MCF 10A (cell line): ENCODE measurements at regions not wholly inside any gene's neighbourhood (a gene's known extent, or its start where the extent isn't known, plus 50 kb on each side); places are given as distances from the start of the nearest gene placed in this dataset.
"Not testable (repeated sequence)": the region's sequence is repeated elsewhere in the genome, so short reads cannot be mapped to it uniquely, and the experiment has no call there.

Experiments used
- BruUV-seq: library from RNA; stranded (reverse); fragments of 400-500 nt; replicated peaks from 2 replicates; lab custom pipeline; 2021; lab: Mats Ljungman, UMichigan
- CTCF ChIA-PET: fragments of 300-600 bp; sonication (Branson Sonifier 250); formaldehyde crosslinking; extraction: SDS; loops from one replicate; lab custom pipeline; 2021; ENCODE audit warnings: antibody characterized with exemption, inconsistent platforms; lab: Yijun Ruan, JAX
- POLR2A ChIA-PET: fragments of 300-600, 350-650 bp; sonication (Branson Sonifier 250); formaldehyde crosslinking; extraction: SDS; loops from one replicate; lab custom pipeline; 2020; ENCODE audit warnings: antibody characterized with exemption, inconsistent platforms; lab: Yijun Ruan, JAX
- DNase-seq: peaks from one replicate; pipeline ENCODE4 v3.0.0-alpha.2; 2018; ENCODE audit not compliant: unreplicated experiment
- H3K27ac Mint-ChIP-seq: one replicate; pipeline ENCODE4 v1.8.0; 2022; ENCODE audit warnings: mild to moderate bottlenecking, low read depth, mixed read lengths; ENCODE audit not compliant: unreplicated experiment
- H3K27me3 Mint-ChIP-seq: one replicate; pipeline ENCODE4 v1.8.0; 2022; ENCODE audit warnings: mixed read lengths; ENCODE audit not compliant: insufficient read depth, unreplicated experiment
- H3K36me3 Mint-ChIP-seq: one replicate; pipeline ENCODE4 v1.8.0; 2022; ENCODE audit warnings: mild to moderate bottlenecking, moderate library complexity, mixed read lengths; ENCODE audit not compliant: insufficient read depth, unreplicated experiment
- H3K4me1 Mint-ChIP-seq: one replicate; pipeline ENCODE4 v1.8.0; 2022; ENCODE audit warnings: mixed read lengths; ENCODE audit not compliant: insufficient read depth, unreplicated experiment
- H3K4me3 Mint-ChIP-seq: one replicate; pipeline ENCODE4 v1.8.0; 2022; ENCODE audit warnings: mild to moderate bottlenecking, moderate library complexity, mixed read lengths; ENCODE audit not compliant: unreplicated experiment
- H3K9me3 Mint-ChIP-seq: one replicate; pipeline ENCODE4 v1.8.0; 2022; ENCODE audit warnings: mixed read lengths; ENCODE audit not compliant: unreplicated experiment
- CTCF ChIP-seq: fragments of 200-600 bp; IDR thresholded peaks from one replicate; pipeline ENCODE4 v1.8.0; 2022; ENCODE audit warnings: antibody characterized with exemption, mild to moderate bottlenecking; ENCODE audit not compliant: unreplicated experiment
- intact Hi-C: fragments of 100-400 bp; cut with micrococcal nuclease; formaldehyde crosslinking; loops from 2 replicates; pipeline ENCODE4 v1.14.1; 2022

DNA sequence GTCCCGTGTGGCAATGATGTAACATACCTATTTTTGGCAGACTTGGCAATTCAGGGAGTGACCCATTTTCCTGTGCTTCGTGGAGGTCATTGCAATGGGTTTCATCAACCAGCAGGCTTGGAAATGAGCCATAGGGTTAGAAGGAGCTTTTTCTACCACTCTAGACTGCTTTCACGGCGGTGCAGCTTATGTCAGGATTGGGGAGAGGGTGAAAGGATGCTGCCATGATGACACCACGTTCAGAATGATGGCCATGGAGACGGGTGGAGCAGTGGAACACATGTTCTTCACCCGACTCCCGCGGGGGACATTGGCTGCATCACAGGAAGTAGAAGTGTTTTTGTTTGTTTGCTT is 220.2 kb downstream of the EMX2 start:
- no peak overlapping the region for H3K4me3 Mint-ChIP-seq
- TF ChIP-seq CTCF: no peak

GRCh38 chr10:117763528-117763927 is 221.0 kb downstream of the EMX2 start:
- CTCF ChIA-PET: interaction anchor here (0.6 kb wide), 1 partner anchor 118 kb away, joined by 4 read pairs; no protein-coding TSS in a partner anchor
- no peaks in the 10 kb centered on the region for H3K36me3 Mint-ChIP-seq
- H3K4me1 Mint-ChIP-seq: peaks cover 22% of the 10 kb centered on the region
- peak overlapping the region; percentile 85 for H3K27ac Mint-ChIP-seq
- no peak for DNase-seq
- intact Hi-C loops: loop anchor here (5.0 to 10.0 kb wide), 2 partner anchors 111 to 281 kb away; partner anchors contain the start of gene RAB11FIP2
- H3K27me3 Mint-ChIP-seq: no peaks in the 10 kb centered on the region
- POLR2A ChIA-PET: interaction anchor here (1.2 to 1.5 kb wide), 3 partner anchors 12 to 110 kb away, joined by 3 to 6 read pairs (median 3); no protein-coding TSS in a partner anchor
- TF ChIP-seq CTCF: no peak
- BruUV-seq: no TSS peak
- no peak overlapping the region for H3K4me3 Mint-ChIP-seq
- no peaks in the 10 kb centered on the region for H3K9me3 Mint-ChIP-seq

More for the DNA sequence above, 220.2 kb downstream of the EMX2 start:
- intact Hi-C loops: loop anchor here (5.0 to 10.0 kb wide), 2 partner anchors 110 to 282 kb away; partner anchors contain the start of gene RAB11FIP2
- CTCF ChIA-PET: interaction anchor here (0.6 to 1.2 kb wide), 5 partner anchors 8 to 282 kb away, joined by 3 to 5 read pairs (median 3); no protein-coding TSS in a partner anchor
- Mint-ChIP-seq H3K9me3 (no peaks in the 10 kb centered on the region), H3K27ac (peak overlapping the region; percentile 85), H3K27me3 (no peaks in the 10 kb centered on the region), H3K4me1 (peaks cover 22% of the 10 kb centered on the region), H3K36me3 (no peaks in the 10 kb centered on the region)
- POLR2A ChIA-PET: interaction anchor here (1.1 to 2.0 kb wide), 5 partner anchors 13 to 110 kb away, joined by 3 to 6 read pairs (median 4); no protein-coding TSS in a partner anchor
- peak; percentile 89 for DNase-seq
- no TSS peak for BruUV-seq

DNA sequence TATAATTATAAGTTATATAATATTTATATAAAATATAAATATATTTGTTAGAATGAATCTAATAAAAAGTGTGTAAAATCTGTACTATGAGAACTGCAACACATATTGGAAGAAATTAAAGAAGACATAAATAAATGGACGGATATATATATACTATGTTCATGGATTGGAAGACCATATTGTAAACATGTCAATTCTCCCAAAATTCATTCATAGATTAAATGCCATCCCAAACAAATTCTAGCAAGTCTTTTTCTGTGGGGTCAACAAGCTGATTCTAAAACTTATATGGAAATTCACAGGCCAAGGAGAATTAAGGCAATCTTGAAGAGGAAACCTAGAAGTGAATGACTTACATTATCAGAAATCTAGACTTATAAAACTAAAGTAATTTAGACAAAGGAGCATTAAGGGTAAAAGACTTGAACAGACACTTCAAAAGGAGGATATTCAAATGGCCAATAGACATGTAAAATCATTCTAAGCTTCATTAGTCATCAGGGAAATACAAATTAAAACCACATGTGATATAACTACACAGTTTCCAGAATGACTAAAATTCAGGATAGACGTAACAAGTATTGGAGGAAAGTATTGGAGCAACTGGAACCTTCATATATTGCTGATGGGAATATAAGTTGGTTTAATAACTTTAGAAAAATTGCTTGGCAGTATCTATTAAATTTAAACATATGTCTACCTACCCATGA is 225.9 kb downstream of the EMX2 start:
- no peak for TF ChIP-seq CTCF
- no peak overlapping the region for H3K4me3 Mint-ChIP-seq
- no peaks in the 10 kb centered on the region for H3K27me3 Mint-ChIP-seq
- intact Hi-C loops: loop anchor here (10.0 kb wide), 1 partner anchor 276 kb away; the partner anchor contains the start of gene RAB11FIP2
- DNase-seq: no peak
- peaks cover 11% of the 10 kb centered on the region for H3K4me1 Mint-ChIP-seq
- H3K9me3 Mint-ChIP-seq: no peaks in the 10 kb centered on the region
- ChIA-PET POLR2A (interaction anchor here (0.6 kb wide), 1 partner anchor 12 kb away, joined by 3 read pairs; no protein-coding TSS in a partner anchor), CTCF (interaction anchor here (0.6 to 0.7 kb wide), 2 partner anchors 10 to 96 kb away, joined by 3 read pairs; no protein-coding TSS in a partner anchor)
- BruUV-seq: no TSS peak
- no peak overlapping the region for H3K27ac Mint-ChIP-seq
- no peaks in the 10 kb centered on the region for H3K36me3 Mint-ChIP-seq

DNA sequence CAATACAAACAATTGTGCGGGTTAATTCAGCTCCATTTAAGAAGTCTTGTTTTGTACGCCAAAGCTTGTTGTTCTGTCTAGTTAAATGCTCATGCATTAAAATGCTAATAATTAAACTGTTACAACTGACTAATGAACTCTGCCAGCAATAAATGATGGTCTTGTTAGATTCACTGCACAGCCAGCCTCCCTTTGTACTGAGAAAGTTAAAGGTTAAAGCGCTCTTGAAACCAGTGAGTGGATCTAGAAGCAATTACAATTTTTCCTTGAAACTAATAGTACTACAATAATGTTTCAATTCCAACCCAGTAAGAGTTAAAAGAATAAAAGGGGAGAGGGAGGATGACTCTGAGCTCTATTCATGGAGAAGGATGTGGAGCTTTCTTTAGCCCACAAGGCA is 233.0 kb downstream of the EMX2 start:
- ChIA-PET CTCF (interaction anchor here (0.7 to 1.2 kb wide), 2 partner anchors 9 to 46 kb away, joined by 3 to 4 read pairs; no protein-coding TSS in a partner anchor), POLR2A (interaction anchor here (2.2 kb wide), 1 partner anchor 13 kb away, joined by 6 read pairs; no protein-coding TSS in a partner anchor)
- no peak for DNase-seq
- intact Hi-C loops: no loop called here
- no peak for TF ChIP-seq CTCF
- Mint-ChIP-seq H3K27me3 (no peaks in the 10 kb centered on the region), H3K4me3 (no peak overlapping the region), H3K27ac (no peak overlapping the region), H3K36me3 (no peaks in the 10 kb centered on the region), H3K4me1 (no peaks in the 10 kb centered on the region), H3K9me3 (peaks cover 5% of the 10 kb centered on the region)
- BruUV-seq: no TSS peak

DNA sequence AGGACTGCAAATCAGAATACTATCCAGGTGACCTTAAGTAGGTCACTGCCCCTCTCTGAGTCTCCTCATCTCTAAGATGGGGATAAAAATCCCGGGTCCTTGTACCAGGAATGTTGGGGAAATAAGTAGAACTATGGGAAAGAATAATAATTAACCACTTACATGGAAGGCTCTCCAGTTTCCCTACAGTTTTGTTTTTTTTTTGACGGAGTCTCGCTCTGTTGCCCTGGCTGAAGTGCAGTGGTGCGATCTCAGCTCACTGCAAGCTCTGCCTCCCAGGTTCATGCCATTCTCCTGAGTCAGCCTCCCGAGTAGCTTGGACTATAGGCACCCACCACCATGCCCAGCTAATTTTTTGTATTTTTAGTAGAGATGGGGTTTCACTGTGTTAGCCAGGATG is 234.7 kb downstream of the EMX2 start:
- H3K27ac Mint-ChIP-seq, H3K27me3 Mint-ChIP-seq, DNase-seq, POLR2A ChIA-PET, H3K4me3 Mint-ChIP-seq, H3K9me3 Mint-ChIP-seq, BruUV-seq, H3K36me3 Mint-ChIP-seq, H3K4me1 Mint-ChIP-seq, intact Hi-C loops: not testable (repeated sequence)
- CTCF ChIA-PET: interaction anchor here (0.6 to 0.7 kb wide), 2 partner anchors 15 to 19 kb away, joined by 3 to 8 read pairs; no protein-coding TSS in a partner anchor
